ENCODE measurements at regions not wholly inside any gene's neighbourhood (a gene's known extent, or its start where the extent isn't known, plus 50 kb on each side); places are given as distances from the start of the nearest gene placed in this dataset.

DNA sequence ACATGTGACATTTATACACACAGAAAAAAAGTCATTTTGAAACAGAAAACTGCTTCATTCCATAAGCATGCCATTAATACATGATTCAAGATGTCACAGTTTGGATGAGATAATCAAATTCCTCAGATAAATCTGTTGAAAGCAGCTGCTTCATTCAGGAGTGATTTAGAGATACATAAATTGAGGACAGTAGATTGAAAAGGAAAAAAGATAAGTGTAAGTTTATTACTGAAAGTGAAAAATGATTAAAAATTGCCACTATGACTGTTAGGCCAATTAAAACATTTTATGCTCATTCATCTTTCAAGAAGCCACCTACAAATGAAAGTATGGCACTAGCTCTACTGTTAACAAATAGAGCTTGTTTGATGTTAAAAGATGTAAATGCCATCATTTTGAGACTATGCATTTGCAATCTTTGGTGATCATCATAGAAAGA is 136.9 kb upstream of the CDK6 start (continued):
- TF ChIP-seq, protein P1, sequence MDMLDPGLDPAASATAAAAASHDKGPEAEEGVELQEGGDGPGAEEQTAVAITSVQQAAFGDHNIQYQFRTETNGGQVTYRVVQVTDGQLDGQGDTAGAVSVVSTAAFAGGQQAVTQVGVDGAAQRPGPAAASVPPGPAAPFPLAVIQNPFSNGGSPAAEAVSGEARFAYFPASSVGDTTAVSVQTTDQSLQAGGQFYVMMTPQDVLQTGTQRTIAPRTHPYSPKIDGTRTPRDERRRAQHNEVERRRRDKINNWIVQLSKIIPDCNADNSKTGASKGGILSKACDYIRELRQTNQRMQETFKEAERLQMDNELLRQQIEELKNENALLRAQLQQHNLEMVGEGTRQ (IDR thresholded peaks at IDR 0.05; ENCODE audit: borderline replicate concordance, low read depth, low read length) = no peak
- TF ChIP-seq MXI1 (IDR thresholded peaks at IDR 0.05; ENCODE audit: low read depth, low read length) (no peak), FOSL2 (IDR thresholded peaks at IDR 0.05; ENCODE audit: borderline replicate concordance, low read depth) (peak; percentile 49; the same call in 1 of the 2 replicates), RFX5 (IDR thresholded peaks at IDR 0.05; ENCODE audit: low read length) (no peak), POLR2AphosphoS5 (IDR thresholded peaks at IDR 0.05; ENCODE audit: low read depth, low read length) (no peak), TAF1 (IDR thresholded peaks at IDR 0.05; ENCODE audit: borderline replicate concordance, low read depth, low read length) (no peak), YY1 (IDR thresholded peaks at IDR 0.05; ENCODE audit: low read depth) (no peak), NFIC (IDR thresholded peaks at IDR 0.05; ENCODE audit: borderline replicate concordance) (peak; percentile 53; the same call in 1 of the 2 replicates), FOXM1 (IDR thresholded peaks at IDR 0.05; ENCODE audit: low read depth) (0 out of 2 replicates have a peak, but pooled peaks have one; percentile 39), JUND (IDR thresholded peaks at IDR 0.05) (peak; percentile 82), SMC3 (IDR thresholded peaks at IDR 0.05; ENCODE audit: low read depth, low read length) (no peak), ELF1 (IDR thresholded peaks at IDR 0.05) (no peak), EP300 (IDR thresholded peaks at IDR 0.05; ENCODE audit: borderline replicate concordance in 1 of 2, low read depth in 1 of 2, low read length in 1 of 2) (peak; percentile 31 to 75; a peak in 3 of 4 replicates)
- TF ChIP-seq, protein P2, sequence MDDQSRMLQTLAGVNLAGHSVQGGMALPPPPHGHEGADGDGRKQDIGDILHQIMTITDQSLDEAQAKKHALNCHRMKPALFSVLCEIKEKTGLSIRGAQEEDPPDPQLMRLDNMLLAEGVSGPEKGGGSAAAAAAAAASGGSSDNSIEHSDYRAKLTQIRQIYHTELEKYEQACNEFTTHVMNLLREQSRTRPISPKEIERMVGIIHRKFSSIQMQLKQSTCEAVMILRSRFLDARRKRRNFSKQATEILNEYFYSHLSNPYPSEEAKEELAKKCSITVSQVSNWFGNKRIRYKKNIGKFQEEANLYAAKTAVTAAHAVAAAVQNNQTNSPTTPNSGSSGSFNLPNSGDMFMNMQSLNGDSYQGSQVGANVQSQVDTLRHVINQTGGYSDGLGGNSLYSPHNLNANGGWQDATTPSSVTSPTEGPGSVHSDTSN (IDR thresholded peaks at IDR 0.05) = peak; percentile 87

DNA sequence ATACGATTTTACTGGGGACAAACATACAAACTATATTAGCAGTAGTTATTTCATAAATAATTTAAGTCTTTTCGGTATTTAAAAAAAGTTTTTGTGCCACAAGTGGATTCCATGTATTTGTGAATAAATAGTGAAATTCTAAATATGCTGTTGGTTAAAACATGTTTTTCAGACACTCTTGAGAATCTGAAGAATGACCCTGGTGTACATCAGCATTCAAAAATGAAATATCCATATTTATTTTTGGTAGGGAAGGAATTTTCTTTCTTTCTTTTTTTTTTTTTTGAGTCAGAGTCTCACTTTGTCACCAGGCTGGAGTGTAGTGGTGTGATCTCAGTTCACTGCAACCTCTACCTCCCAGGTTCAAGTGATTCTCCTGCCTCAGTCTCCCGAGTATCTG is 136.1 kb upstream of the CDK6 start:
- WGBS (ENCODE audit: low lambda C conversion rate) = 64% methylated on average over 3 of the region's 3 CpGs
- TF ChIP-seq TCF12 (IDR thresholded peaks at IDR 0.05) (no peak), TEAD4 (IDR thresholded peaks at IDR 0.05; ENCODE audit: borderline replicate concordance, insufficient read depth) (no peak)
- peaks cover 11% of the 10 kb centered on the region; the same call in 1 of the 2 replicates for H3K9me3 ChIP-seq
- H2AFZ ChIP-seq (ENCODE audit: low read depth) = no peak overlapping the region
- peaks cover 16% of the 10 kb centered on the region for H3F3A ChIP-seq (replicated peaks; ENCODE audit: insufficient read depth)
- no peaks in the 10 kb centered on the region for H3K79me2 ChIP-seq (ENCODE audit: insufficient read depth)
- H3K27me3 ChIP-seq (ENCODE audit: insufficient read depth) = no peaks in the 10 kb centered on the region
- no peak overlapping the region for H3K4me2 ChIP-seq
- no peak overlapping the region for H3K9ac ChIP-seq
- H4K20me1 ChIP-seq (ENCODE audit: insufficient read depth) = no peaks in the 10 kb centered on the region
- no peak overlapping the region; a peak in 1 of 4 replicates for H3K27ac ChIP-seq (ENCODE audit: low read depth in 2 of 2, low read length in 1 of 2)
- no peaks in the 10 kb centered on the region for H3K36me3 ChIP-seq (replicated peaks in 1 of 2; ENCODE audit: control insufficient read depth in 1 of 2, insufficient read depth in 2 of 2, low read length in 1 of 2)
- no peaks in the 10 kb centered on the region; a peak in 2 of 4 replicates for H3K4me1 ChIP-seq (ENCODE audit: control insufficient read depth in 1 of 2, insufficient read depth in 2 of 2, low read depth in 1 of 2, low read length in 1 of 2)
- POLR2A ChIA-PET = no interaction called here
- no peak overlapping the region for H3K4me3 ChIP-seq (ENCODE audit: low read depth in 2 of 2, low read length in 1 of 2)
- H3K9me2 ChIP-seq = no peaks in the 10 kb centered on the region
- CTCF ChIA-PET = no interaction called here
- no peak for DNase-seq

DNA sequence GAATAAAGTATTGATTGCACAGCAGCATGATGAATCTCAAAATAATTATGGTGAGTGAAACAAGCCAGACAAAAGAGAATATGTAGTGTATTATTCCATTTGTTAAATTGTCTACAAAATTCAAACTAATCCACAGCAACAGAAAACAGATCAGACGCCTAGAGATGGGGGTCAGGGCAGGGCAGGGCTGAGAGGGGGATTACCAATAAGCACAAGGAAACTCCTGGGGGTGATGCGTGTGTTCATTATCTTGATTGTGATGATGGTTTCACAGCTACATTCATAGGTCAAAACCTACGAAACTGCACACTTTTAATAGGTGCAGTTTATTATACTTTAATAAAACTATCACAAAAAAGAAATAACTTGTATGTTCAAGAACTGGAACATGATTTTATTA is 132.7 kb upstream of the CDK6 start:
- no peak overlapping the region for H3K27ac ChIP-seq (ENCODE audit: low read depth in 2 of 2, low read length in 1 of 2)
- ChIA-PET POLR2A (no interaction called here), CTCF (interaction anchor here (1.2 kb wide), 1 partner anchor 18 kb away, joined by 4 read pairs; no protein-coding TSS in a partner anchor)
- H3K4me2 ChIP-seq = no peak overlapping the region
- no peak overlapping the region for H3K4me3 ChIP-seq (ENCODE audit: low read depth in 2 of 2, low read length in 1 of 2)
- no peaks in the 10 kb centered on the region for H3K9me2 ChIP-seq
- no peaks in the 10 kb centered on the region for H3K27me3 ChIP-seq (ENCODE audit: insufficient read depth)
- H3K4me1 ChIP-seq (ENCODE audit: control insufficient read depth in 1 of 2, insufficient read depth in 2 of 2, low read depth in 1 of 2, low read length in 1 of 2) = no peaks in the 10 kb centered on the region; a peak in 2 of 4 replicates
- no peaks in the 10 kb centered on the region for H3K79me2 ChIP-seq (ENCODE audit: insufficient read depth)
- no peak for DNase-seq
- H3F3A ChIP-seq (replicated peaks; ENCODE audit: insufficient read depth) = peaks cover 11% of the 10 kb centered on the region
- peak overlapping the region; percentile 15; the same call in 1 of the 2 replicates for H2AFZ ChIP-seq (ENCODE audit: low read depth)
- no peaks in the 10 kb centered on the region for H3K9me3 ChIP-seq
- WGBS (ENCODE audit: low lambda C conversion rate) = 65% methylated on average over 3 of the region's 3 CpGs
- H3K36me3 ChIP-seq (replicated peaks in 1 of 2; ENCODE audit: control insufficient read depth in 1 of 2, insufficient read depth in 2 of 2, low read length in 1 of 2) = no peaks in the 10 kb centered on the region
- no peaks in the 10 kb centered on the region for H4K20me1 ChIP-seq (ENCODE audit: insufficient read depth)
- H3K9ac ChIP-seq = no peak overlapping the region
- TF ChIP-seq, protein P1 (IDR thresholded peaks at IDR 0.05; ENCODE audit: borderline replicate concordance, low read depth, low read length) = no peak
- TF ChIP-seq EP300 (IDR thresholded peaks at IDR 0.05; ENCODE audit: borderline replicate concordance in 1 of 2, low read depth in 1 of 2, low read length in 1 of 2) (no peak), FOXM1 (IDR thresholded peaks at IDR 0.05; ENCODE audit: low read depth) (no peak), MXI1 (IDR thresholded peaks at IDR 0.05; ENCODE audit: low read depth, low read length) (no peak), TEAD4 (IDR thresholded peaks at IDR 0.05; ENCODE audit: borderline replicate concordance, insufficient read depth) (no peak), GABPA (IDR thresholded peaks at IDR 0.05; ENCODE audit: low read depth) (no peak), RFX5 (IDR thresholded peaks at IDR 0.05; ENCODE audit: low read length) (no peak), EZH2phosphoT487 (IDR thresholded peaks at IDR 0.05; ENCODE audit: borderline replicate concordance, low read depth) (no peak), NRF1 (IDR thresholded peaks at IDR 0.05; ENCODE audit: low read depth, low read length) (no peak), FOXJ3 (CRISPR knock-in tag; IDR thresholded peaks at IDR 0.05) (no peak), YY1 (IDR thresholded peaks at IDR 0.05; ENCODE audit: low read depth) (no peak), JUND (IDR thresholded peaks at IDR 0.05) (no peak)
- TF ChIP-seq, protein P2 (IDR thresholded peaks at IDR 0.05) = no peak
- TF ChIP-seq, protein P3, sequence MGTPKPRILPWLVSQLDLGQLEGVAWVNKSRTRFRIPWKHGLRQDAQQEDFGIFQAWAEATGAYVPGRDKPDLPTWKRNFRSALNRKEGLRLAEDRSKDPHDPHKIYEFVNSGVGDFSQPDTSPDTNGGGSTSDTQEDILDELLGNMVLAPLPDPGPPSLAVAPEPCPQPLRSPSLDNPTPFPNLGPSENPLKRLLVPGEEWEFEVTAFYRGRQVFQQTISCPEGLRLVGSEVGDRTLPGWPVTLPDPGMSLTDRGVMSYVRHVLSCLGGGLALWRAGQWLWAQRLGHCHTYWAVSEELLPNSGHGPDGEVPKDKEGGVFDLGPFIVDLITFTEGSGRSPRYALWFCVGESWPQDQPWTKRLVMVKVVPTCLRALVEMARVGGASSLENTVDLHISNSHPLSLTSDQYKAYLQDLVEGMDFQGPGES (IDR thresholded peaks at IDR 0.05; ENCODE audit: low read depth, low read length) = no peak

Measured in SK-N-SH (cell line).